ENCODE measurements at regions not wholly inside any gene's neighbourhood (a gene's known extent, or its start where the extent isn't known, plus 50 kb on each side); places are given as distances from the start of the nearest gene placed in this dataset.
"Not testable (repeated sequence)": the region's sequence is repeated elsewhere in the genome, so short reads cannot be mapped to it uniquely, and the experiment has no call there.

DNA sequence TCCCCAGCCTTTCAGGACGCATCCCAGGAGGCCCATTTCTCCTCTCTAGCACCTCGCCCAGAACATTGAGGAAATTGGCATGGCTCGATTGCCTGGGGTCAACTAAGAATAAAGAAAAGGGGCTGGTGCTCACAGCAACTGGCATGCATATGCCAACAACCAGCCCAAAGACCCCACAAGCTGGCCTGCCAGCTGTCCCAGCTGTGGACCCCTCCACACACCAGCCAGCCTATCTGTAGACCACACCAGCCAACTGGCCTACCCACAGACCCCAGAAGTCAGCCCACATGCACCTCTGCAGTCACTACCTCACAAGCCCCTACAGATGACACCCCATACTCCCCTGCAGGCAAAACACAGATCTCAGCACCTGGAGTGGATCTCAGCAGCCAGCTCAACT is 123.8 kb upstream of the ID2 start:
- Histone ChIP-seq H3K4me1 (peaks cover 6% of the 10 kb centered on the region), H3K4me2 (ENCODE audit: low read length) (no peak overlapping the region), H3K9me3 (ENCODE audit: control insufficient read depth, low read length) (no peaks in the 10 kb centered on the region), H3K9ac (no peak overlapping the region), H3K27me3 (ENCODE audit: control insufficient read depth, insufficient read depth, low read length) (no peaks in the 10 kb centered on the region), H3K4me3 (ENCODE audit: low read depth, low read length) (no peak overlapping the region), H3K79me2 (peaks cover 13% of the 10 kb centered on the region), H2AFZ (no peak overlapping the region), H3K36me3 (ENCODE audit: control insufficient read depth, insufficient read depth, low read length) (no peaks in the 10 kb centered on the region), H3K27ac (no peak overlapping the region)
- TF ChIP-seq, protein P1, sequence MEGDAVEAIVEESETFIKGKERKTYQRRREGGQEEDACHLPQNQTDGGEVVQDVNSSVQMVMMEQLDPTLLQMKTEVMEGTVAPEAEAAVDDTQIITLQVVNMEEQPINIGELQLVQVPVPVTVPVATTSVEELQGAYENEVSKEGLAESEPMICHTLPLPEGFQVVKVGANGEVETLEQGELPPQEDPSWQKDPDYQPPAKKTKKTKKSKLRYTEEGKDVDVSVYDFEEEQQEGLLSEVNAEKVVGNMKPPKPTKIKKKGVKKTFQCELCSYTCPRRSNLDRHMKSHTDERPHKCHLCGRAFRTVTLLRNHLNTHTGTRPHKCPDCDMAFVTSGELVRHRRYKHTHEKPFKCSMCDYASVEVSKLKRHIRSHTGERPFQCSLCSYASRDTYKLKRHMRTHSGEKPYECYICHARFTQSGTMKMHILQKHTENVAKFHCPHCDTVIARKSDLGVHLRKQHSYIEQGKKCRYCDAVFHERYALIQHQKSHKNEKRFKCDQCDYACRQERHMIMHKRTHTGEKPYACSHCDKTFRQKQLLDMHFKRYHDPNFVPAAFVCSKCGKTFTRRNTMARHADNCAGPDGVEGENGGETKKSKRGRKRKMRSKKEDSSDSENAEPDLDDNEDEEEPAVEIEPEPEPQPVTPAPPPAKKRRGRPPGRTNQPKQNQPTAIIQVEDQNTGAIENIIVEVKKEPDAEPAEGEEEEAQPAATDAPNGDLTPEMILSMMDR (IDR thresholded peaks at IDR 0.05) = no peak

- Histone ChIP-seq H3K9ac (no peak overlapping the region), H3K4me2 (ENCODE audit: low read length) (no peak overlapping the region), H2AFZ (no peak overlapping the region), H3K36me3 (ENCODE audit: control insufficient read depth, insufficient read depth, low read length) (no peaks in the 10 kb centered on the region), H3K9me3 (ENCODE audit: control insufficient read depth, low read length) (no peaks in the 10 kb centered on the region), H3K4me1 (peaks cover 11% of the 10 kb centered on the region), H3K27me3 (ENCODE audit: control insufficient read depth, insufficient read depth, low read length) (no peaks in the 10 kb centered on the region), H3K27ac (no peak overlapping the region), H3K4me3 (ENCODE audit: low read depth, low read length) (no peak overlapping the region), H3K79me2 (peaks cover 9% of the 10 kb centered on the region)
- TF ChIP-seq, protein P1 (IDR thresholded peaks at IDR 0.05) = no peak
Measured at GRCh38 chr2:8558956-8559355, 122.9 kb upstream of the ID2 start.

DNA sequence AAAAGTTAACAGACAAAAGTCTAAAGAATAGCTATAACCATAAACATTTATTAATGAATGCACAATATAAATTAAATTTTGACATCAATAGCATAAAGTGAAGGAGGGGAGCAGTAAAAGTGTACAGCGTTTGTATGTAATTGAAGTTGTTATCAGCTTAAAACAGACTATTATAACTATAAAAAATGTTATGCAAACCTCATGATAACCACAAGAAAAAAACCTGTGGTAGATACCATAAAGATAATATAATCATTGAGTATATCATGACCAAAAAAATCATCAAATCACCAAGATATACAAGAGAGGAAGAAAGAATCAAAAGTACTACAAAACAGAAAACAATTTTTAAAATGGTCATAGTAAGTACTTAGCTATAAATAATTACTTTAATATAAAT is 122.1 kb upstream of the ID2 start:
- no peak overlapping the region for H2AFZ ChIP-seq
- H3K79me2 ChIP-seq = peaks cover 2% of the 10 kb centered on the region
- no peak overlapping the region for H3K4me3 ChIP-seq (ENCODE audit: low read depth, low read length)
- H3K4me2 ChIP-seq (ENCODE audit: low read length) = no peak overlapping the region
- TF ChIP-seq, protein P1 (IDR thresholded peaks at IDR 0.05) = no peak
- peaks cover 13% of the 10 kb centered on the region for H3K4me1 ChIP-seq
- H3K27me3 ChIP-seq (ENCODE audit: control insufficient read depth, insufficient read depth, low read length) = no peaks in the 10 kb centered on the region
- H3K9ac ChIP-seq = no peak overlapping the region
- no peaks in the 10 kb centered on the region for H3K36me3 ChIP-seq (ENCODE audit: control insufficient read depth, insufficient read depth, low read length)
- H3K27ac ChIP-seq = no peak overlapping the region
- no peaks in the 10 kb centered on the region for H3K9me3 ChIP-seq (ENCODE audit: control insufficient read depth, low read length)

DNA sequence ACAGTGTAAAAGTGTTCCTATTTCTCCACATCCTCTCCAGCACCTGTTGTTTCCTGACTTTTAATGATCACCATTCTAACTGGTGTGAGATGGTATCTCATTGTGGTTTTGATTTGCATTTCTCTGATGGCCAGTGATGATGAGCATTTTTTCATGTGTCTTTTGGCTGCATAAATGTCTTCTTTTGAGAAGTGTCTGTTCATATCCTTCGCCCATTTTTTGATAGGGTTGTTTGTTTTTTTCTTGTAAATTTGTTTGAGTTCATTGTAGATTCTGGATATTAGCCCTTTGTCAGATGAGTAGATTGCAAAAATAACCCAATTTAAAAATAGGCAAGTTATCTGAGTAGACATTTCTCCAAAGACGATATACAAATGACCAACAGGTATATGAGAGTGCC is 120.2 kb upstream of the ID2 start:
- H3K27me3 ChIP-seq (ENCODE audit: control insufficient read depth, insufficient read depth, low read length); H3K79me2 ChIP-seq; H3K27ac ChIP-seq; H3K9ac ChIP-seq; H2AFZ ChIP-seq; H3K36me3 ChIP-seq (ENCODE audit: control insufficient read depth, insufficient read depth, low read length); H3K9me3 ChIP-seq (ENCODE audit: control insufficient read depth, low read length); H3K4me2 ChIP-seq (ENCODE audit: low read length); H3K4me3 ChIP-seq (ENCODE audit: low read depth, low read length): not testable (repeated sequence)
- H3K4me1 ChIP-seq = peaks cover 13% of the 10 kb centered on the region

DNA sequence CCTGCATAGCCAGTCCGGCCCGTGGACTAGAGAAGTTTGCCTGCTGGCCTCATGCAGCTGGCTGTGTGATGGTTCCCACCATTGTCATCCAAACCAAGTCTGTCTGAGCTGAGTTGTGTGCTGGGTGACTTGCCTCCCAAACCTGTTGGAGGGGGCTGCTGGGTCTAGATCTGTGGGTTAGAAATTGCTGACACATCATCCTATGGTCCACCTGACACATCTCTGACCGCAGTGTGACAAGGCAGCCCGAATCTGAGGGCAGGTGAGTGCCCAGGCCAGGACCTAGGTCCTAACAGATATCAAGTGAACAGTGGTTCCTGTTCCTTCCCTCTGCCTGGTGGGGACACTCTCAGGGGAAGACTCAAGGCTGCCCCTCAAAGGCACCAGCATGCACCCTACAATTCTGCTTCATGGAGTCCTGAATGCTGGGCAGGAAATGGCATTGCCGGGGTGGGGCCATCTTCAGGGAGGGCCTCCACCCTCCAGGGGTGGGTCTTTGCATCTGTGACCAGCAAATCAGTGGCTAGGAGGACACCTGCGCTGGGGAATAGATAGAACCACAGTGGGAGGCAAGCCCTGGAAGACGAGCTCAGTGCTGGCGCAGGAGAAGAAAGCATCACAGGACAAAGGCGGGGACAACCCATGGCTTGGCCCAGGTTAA is 117.9 kb upstream of the ID2 start:
- Histone ChIP-seq H3K27me3 (ENCODE audit: control insufficient read depth, insufficient read depth, low read length) (no peaks in the 10 kb centered on the region), H3K27ac (peak overlapping the region; percentile 27), H3K9ac (no peak overlapping the region), H3K4me1 (peaks cover 23% of the 10 kb centered on the region), H2AFZ (peak overlapping the region; percentile 45), H3K9me3 (ENCODE audit: control insufficient read depth, low read length) (no peaks in the 10 kb centered on the region), H3K4me2 (ENCODE audit: low read length) (no peak overlapping the region), H3K36me3 (ENCODE audit: control insufficient read depth, insufficient read depth, low read length) (no peaks in the 10 kb centered on the region), H3K79me2 (peaks cover 2% of the 10 kb centered on the region), H3K4me3 (ENCODE audit: low read depth, low read length) (no peak overlapping the region)
- TF ChIP-seq, protein P1 (IDR thresholded peaks at IDR 0.05) = peak; percentile 11

All from parathyroid adenoma (tissue), 2 donors.